Spleen (tissue), 11 donors: ENCODE measurements at regions not wholly inside any gene's neighbourhood (a gene's known extent, or its start where the extent isn't known, plus 50 kb on each side); places are given as distances from the start of the nearest gene placed in this dataset.

Experiments used
- DNase-seq: peaks from one replicate; pipeline ENCODE4 v3.0.0-alpha.2; 2020
- H3K27ac ChIP-seq, 8 donors: fragments of 200-600 bp; sonication (generic) in 7 of 8; 1 replicate in 4 of 8; 2 replicates in 4 of 8; pipeline versions ENCODE4 v1.5.0 to v1.8.0; 2016 to 2021; ENCODE audit warnings: inconsistent platforms in 4 of 8, mild to moderate bottlenecking in 4 of 8, moderate library complexity in 1 of 8
- H3K27me3 ChIP-seq, 7 donors: fragments of 200-600 bp; sonication (generic) in 6 of 7; replicated peaks in 1 of 7; 1 replicate in 4 of 7; 2 replicates in 3 of 7; pipeline versions ENCODE4 v1.5.0 to v1.8.0; 2016 to 2021; ENCODE audit warnings: inconsistent platforms in 3 of 7, mild to moderate bottlenecking in 1 of 7
- H3K36me3 ChIP-seq, 6 donors: fragments of 200-600 bp; sonication (generic) in 5 of 6; 1 replicate in 4 of 6; 2 replicates in 2 of 6; pipeline versions ENCODE4 v1.5.0 to v1.8.0; 2016 to 2021; ENCODE audit warnings: inconsistent platforms in 2 of 6
- H3K4me1 ChIP-seq, 6 donors: fragments of 200-600 bp; sonication (generic) in 5 of 6; 1 replicate in 3 of 6; 2 replicates in 3 of 6; pipeline versions ENCODE4 v1.5.0 to v1.8.0; 2016 to 2021; ENCODE audit warnings: inconsistent platforms in 3 of 6
- H3K4me3 ChIP-seq, 8 donors: fragments of 200-600 bp; sonication (generic) in 7 of 8; 1 replicate in 4 of 8; 2 replicates in 4 of 8; pipeline versions ENCODE4 v1.5.0 to v1.8.0; 2016 to 2021; ENCODE audit warnings: inconsistent platforms in 4 of 8, mild to moderate bottlenecking in 4 of 8, moderate library complexity in 2 of 8
- H3K9me3 ChIP-seq, 8 donors: fragments of 200-600 bp; sonication (generic) in 7 of 8; 1 replicate in 4 of 8; 2 replicates in 4 of 8; pipeline versions ENCODE4 v1.5.0 to v1.8.0; 2016 to 2021; ENCODE audit warnings: inconsistent platforms in 4 of 8
- CTCF ChIP-seq, 11 experiments: fragments of 200-600 bp in 7 of 11; fragments of 450-650 bp in 4 of 11; sonication (generic) in 4 of 11; IDR thresholded peaks in 8 of 11; conservative IDR thresholded peaks in 3 of 11; 1 replicate in 7 of 11; 2 replicates in 4 of 11; pipeline versions ENCODE4 v1.4.0 to v1.8.0; 2016 to 2021; ENCODE audit warnings: antibody characterized with exemption in 11 of 11, inconsistent platforms in 4 of 11, mild to moderate bottlenecking in 1 of 11
- POLR2A ChIP-seq, 3 donors: fragments of 450-650 bp; IDR thresholded peaks; one replicate each; pipeline ENCODE4 v1.5.1; 2017; ENCODE audit warnings: antibody characterized with exemption in 3 of 3, mild to moderate bottlenecking in 1 of 3
- POLR2AphosphoS5 ChIP-seq, 3 donors: sonication (generic); formaldehyde crosslinking; IDR thresholded peaks; one replicate each; pipeline ENCODE4 v1.5.1; 2017; ENCODE audit warnings: antibody characterized with exemption in 3 of 3
- WGBS, 5 donors: extraction: QIAGEN DNeasy Blood & Tissue Kit in 3 of 5; methylation state at CpG; one replicate each; pipeline versions ENCODE4 v1.1.5 to v1.1.7; 2013 to 2018; 5-methylcytosine and 5-hydroxymethylcytosine counted together
- intact Hi-C: fragments of 100-400 bp; cut with DNase I; formaldehyde crosslinking; loops from one replicate; pipeline ENCODE4 v1.15.0; 2023; ENCODE audit warnings: low total_unique reads
- donor health status: healthy with polysubstance abuse.
- donor health status: DM: no; HTN: no; CAD: no; lungs with moderate emphysema.
- donor health status: DM: no; HTN: no; CAD: no.
- donor health status: Bipolar disorder and iron deficiency.
- donor health status: healthy.
- donor health status: DM: no; HTN: no; CAD: no.
- donor health status: DM: yes; HTN: yes; CAD: no.

GRCh38 chr11:50155508-50155907, 122.8 kb downstream of the OR4C45 start:
- Histone ChIP-seq H3K27ac (no peak overlapping the region), H3K36me3 (no peaks in the 10 kb centered on the region), H3K4me1 (no peaks in the 10 kb centered on the region), H3K27me3 (no peaks in the 10 kb centered on the region), H3K4me3 (no peak overlapping the region), H3K9me3 (peaks cover 0 to 70% (median 34%) of the 10 kb centered on the region in 8 donors)
- intact Hi-C loops = no loop called here
- DNase-seq = no peak
- TF ChIP-seq CTCF (IDR thresholded peaks at IDR 0.05 in 8 of 11, conservative IDR thresholded peaks at IDR 0.05 in 3 of 11) = no peak

GRCh38 chr11:50164050-50164449, 131.4 kb downstream of the OR4C45 start:
- Histone ChIP-seq H3K9me3 (peaks cover 0 to 62% (median 32%) of the 10 kb centered on the region in 8 donors), H3K4me3 (no peak overlapping the region), H3K27me3 (no peaks in the 10 kb centered on the region), H3K27ac (no peak overlapping the region), H3K4me1 (no peaks in the 10 kb centered on the region), H3K36me3 (no peaks in the 10 kb centered on the region)
- intact Hi-C loops = no loop called here
- WGBS, 5 donors = 89 to 98% (median 92%) methylated on average over 6 to 13 of the region's 13 CpGs; no CpG with 5 or more reads in 1 of the 5 donors
- TF ChIP-seq CTCF (IDR thresholded peaks at IDR 0.05 in 8 of 11, conservative IDR thresholded peaks at IDR 0.05 in 3 of 11) (no peak), POLR2A (IDR thresholded peaks at IDR 0.05) (no peak), POLR2AphosphoS5 (IDR thresholded peaks at IDR 0.05) (no peak)
- DNase-seq = no peak

- no peaks in the 10 kb centered on the region for H3K36me3 ChIP-seq
- intact Hi-C loops = no loop called here
- 86 to 92% (median 87%) methylated on average over 13 of the region's 13 CpGs for WGBS, 5 donors
- H3K4me3 ChIP-seq = no peak overlapping the region
- H3K27me3 ChIP-seq = no peaks in the 10 kb centered on the region
- no peak overlapping the region for H3K27ac ChIP-seq
- DNase-seq = no peak
- no peaks in the 10 kb centered on the region for H3K4me1 ChIP-seq
- H3K9me3 ChIP-seq = peaks cover 0 to 32% (median 16%) of the 10 kb centered on the region in 8 donors
- TF ChIP-seq CTCF (IDR thresholded peaks at IDR 0.05 in 8 of 11, conservative IDR thresholded peaks at IDR 0.05 in 3 of 11) (no peak), POLR2AphosphoS5 (IDR thresholded peaks at IDR 0.05) (no peak)
These were observed 137.0 kb downstream of the OR4C45 start for GRCh38 chr11:50169634-50170033.

GRCh38 chr11:50170115-50170514, 137.4 kb downstream of the OR4C45 start:
- 85 to 92% (median 90%) methylated on average over 16 to 17 of the region's 17 CpGs for WGBS, 5 donors
- intact Hi-C loops = no loop called here
- Histone ChIP-seq H3K4me3 (no peak overlapping the region), H3K27me3 (no peaks in the 10 kb centered on the region), H3K36me3 (no peaks in the 10 kb centered on the region), H3K9me3 (peaks cover 0 to 31% (median 15%) of the 10 kb centered on the region in 8 donors), H3K27ac (no peak overlapping the region), H3K4me1 (no peaks in the 10 kb centered on the region)
- no peak for DNase-seq
- TF ChIP-seq POLR2AphosphoS5 (IDR thresholded peaks at IDR 0.05) (no peak), POLR2A (IDR thresholded peaks at IDR 0.05) (no peak), CTCF (IDR thresholded peaks at IDR 0.05 in 8 of 11, conservative IDR thresholded peaks at IDR 0.05 in 3 of 11) (no peak)
